Adrenal gland (tissue), 5 donors: ENCODE measurements at regions not wholly inside any gene's neighbourhood (a gene's known extent, or its start where the extent isn't known, plus 50 kb on each side); places are given as distances from the start of the nearest gene placed in this dataset.

ENCODE experiments used
- CTCF ChIP-seq, 6 experiments: fragments of 450-650 bp in 4 of 6; fragments of 200-600 bp in 2 of 6; sonication (generic) in 1 of 6; IDR thresholded peaks; 1 replicate in 5 of 6; 2 replicates in 1 of 6; pipeline versions ENCODE4 v1.5.1 to v1.8.0; 2016 to 2021; ENCODE audit warnings: antibody characterized with exemption in 6 of 6, mild to moderate bottlenecking in 2 of 6, moderate library complexity in 1 of 6
- POLR2A ChIP-seq, 2 donors: fragments of 450-650 bp; IDR thresholded peaks; one replicate each; pipeline ENCODE4 v1.6.1; 2017; ENCODE audit warnings: antibody characterized with exemption in 2 of 2, mild to moderate bottlenecking in 2 of 2, moderate library complexity in 1 of 2
- donor health status: DM: no; HTN: no; CAD: no.

- no peak for TF ChIP-seq CTCF (IDR thresholded peaks at IDR 0.05)
- no peak for TF ChIP-seq POLR2A (IDR thresholded peaks at IDR 0.05)
Measured at GRCh38 chr20:43853174-43853803, 61.4 kb upstream of the TOX2 start.
